Esophagus muscularis mucosa (tissue), 4 donors: ENCODE measurements at regions not wholly inside any gene's neighbourhood (a gene's known extent, or its start where the extent isn't known, plus 50 kb on each side); places are given as distances from the start of the nearest gene placed in this dataset.

ENCODE experiments used
- DNase-seq: peaks from one replicate; pipeline ENCODE4 v3.0.0-alpha.2; 2017; ENCODE audit errors: extremely low spot score
- H3K27ac ChIP-seq, 4 donors: fragments of 200-600 bp; sonication (generic); replicated peaks in 1 of 4; 1 replicate in 3 of 4; 2 replicates in 1 of 4; pipeline ENCODE4 v1.5.1; 2016 to 2019; ENCODE audit warnings: mild to moderate bottlenecking in 1 of 4
- H3K27me3 ChIP-seq, 4 donors: fragments of 200-600 bp; sonication (generic); one replicate each; pipeline versions ENCODE4 v1.5.1 to v1.6.0; 2016 to 2019
- H3K36me3 ChIP-seq, 4 donors: fragments of 200-600 bp; sonication (generic); one replicate each; pipeline ENCODE4 v1.5.1; 2016 to 2019
- H3K4me1 ChIP-seq, 4 donors: fragments of 200-600 bp; sonication (generic); one replicate each; pipeline ENCODE4 v1.5.1; 2016 to 2019
- H3K4me3 ChIP-seq, 4 donors: fragments of 200-600 bp; sonication (generic); 1 replicate in 2 of 4; 2 replicates in 2 of 4; pipeline ENCODE4 v1.5.1; 2016 to 2019; ENCODE audit warnings: mild to moderate bottlenecking in 4 of 4, moderate library complexity in 1 of 4
- H3K9me3 ChIP-seq, 4 donors: fragments of 200-600 bp; sonication (generic); 1 replicate in 3 of 4; 2 replicates in 1 of 4; pipeline ENCODE4 v1.5.1; 2016 to 2019
- CTCF ChIP-seq, 3 experiments: fragments of 200-600 bp in 2 of 3; fragments of 450-650 bp in 1 of 3; sonication (generic) in 2 of 3; IDR thresholded peaks; one replicate each; pipeline ENCODE4 v1.5.1; 2017 to 2019; ENCODE audit warnings: antibody characterized with exemption in 3 of 3, mild to moderate bottlenecking in 2 of 3, moderate library complexity in 1 of 3
- EP300 ChIP-seq: sonication (generic); formaldehyde crosslinking; IDR thresholded peaks from one replicate; pipeline ENCODE4 v1.6.1; 2017; ENCODE audit warnings: antibody characterized with exemption
- POLR2A ChIP-seq: fragments of 450-650 bp; IDR thresholded peaks from one replicate; pipeline ENCODE4 v1.6.1; 2017; ENCODE audit warnings: antibody characterized with exemption, moderate library complexity, mild to moderate bottlenecking, low read depth
- POLR2AphosphoS5 ChIP-seq, 2 donors: sonication (generic); formaldehyde crosslinking; IDR thresholded peaks; one replicate each; pipeline ENCODE4 v1.6.1; 2017; ENCODE audit warnings: antibody characterized with exemption in 2 of 2
- WGBS: methylation state at CpG from one replicate; pipeline ENCODE4 v1.1.5; 2018; 5-methylcytosine and 5-hydroxymethylcytosine counted together
- intact Hi-C: fragments of 100-400 bp; cut with DNase I; formaldehyde crosslinking; loops from one replicate; pipeline ENCODE4 v1.15.1; 2023

GRCh38 chr3:110588906-110589305 lies 482.7 kb upstream of the NECTIN3 start:
- H3K36me3 ChIP-seq: no peaks in the 10 kb centered on the region
- 69% methylated on average over 3 of the region's 3 CpGs for WGBS
- intact Hi-C loops: no loop called here

DNA sequence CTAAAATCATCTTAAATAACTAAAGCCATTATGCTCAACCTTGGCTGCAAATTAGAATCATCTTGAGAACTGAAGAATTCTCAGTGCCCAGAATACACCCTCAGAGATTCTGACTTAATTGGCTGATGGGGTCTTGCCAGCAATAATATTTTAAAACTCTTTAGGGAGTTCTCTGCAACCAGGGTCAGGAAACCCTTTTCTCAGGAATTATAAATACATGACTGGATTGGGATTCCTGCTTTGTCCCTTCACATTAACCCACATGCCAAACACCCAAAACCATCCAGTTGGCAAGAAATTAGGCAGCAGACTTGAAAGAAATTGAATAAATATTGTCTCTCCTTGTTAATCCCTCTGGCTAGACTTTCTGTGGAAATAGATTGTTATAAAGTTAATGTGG lies 482.3 kb upstream of the NECTIN3 start:
- Histone ChIP-seq H3K4me3 (no peak overlapping the region), H3K27ac (no peak overlapping the region), H3K9me3 (peaks cover 0 to 2% (median under 1%) of the 10 kb centered on the region in 4 donors), H3K27me3 (no peaks in the 10 kb centered on the region), H3K36me3 (no peaks in the 10 kb centered on the region), H3K4me1 (peaks cover 0 to 8% (median 0%) of the 10 kb centered on the region in 4 donors)
- TF ChIP-seq CTCF (IDR thresholded peaks at IDR 0.05) (no peak), POLR2AphosphoS5 (IDR thresholded peaks at IDR 0.05) (no peak), POLR2A (no peak), EP300 (no peak)
- no peak for DNase-seq
- intact Hi-C loops: no loop called here

More at GRCh38 chr3:110588906-110589305, 482.7 kb upstream of the NECTIN3 start:
- DNase-seq: no peak
- TF ChIP-seq POLR2AphosphoS5 (IDR thresholded peaks at IDR 0.05) (no peak), CTCF (IDR thresholded peaks at IDR 0.05) (no peak), EP300 (no peak), POLR2A (no peak)
- Histone ChIP-seq H3K27ac (no peak overlapping the region), H3K4me1 (peaks cover 0 to 8% (median 0%) of the 10 kb centered on the region in 4 donors), H3K9me3 (no peaks in the 10 kb centered on the region), H3K27me3 (no peaks in the 10 kb centered on the region), H3K4me3 (no peak overlapping the region)

- H3K27ac ChIP-seq: no peak overlapping the region
- H3K36me3 ChIP-seq: no peaks in the 10 kb centered on the region
- peaks cover 0 to 8% (median 0%) of the 10 kb centered on the region in 4 donors for H3K4me1 ChIP-seq
- H3K9me3 ChIP-seq: peaks cover 0 to 11% (median 8%) of the 10 kb centered on the region in 4 donors
- no peak overlapping the region for H3K4me3 ChIP-seq
- no peak for TF ChIP-seq POLR2AphosphoS5 (IDR thresholded peaks at IDR 0.05)
- no peak for TF ChIP-seq POLR2A
- TF ChIP-seq EP300: no peak
- TF ChIP-seq CTCF (IDR thresholded peaks at IDR 0.05): no peak
- DNase-seq: no peak
- intact Hi-C loops: no loop called here
- H3K27me3 ChIP-seq: no peaks in the 10 kb centered on the region
Observed at GRCh38 chr3:110593749-110594148, 477.9 kb upstream of the NECTIN3 start.

DNA sequence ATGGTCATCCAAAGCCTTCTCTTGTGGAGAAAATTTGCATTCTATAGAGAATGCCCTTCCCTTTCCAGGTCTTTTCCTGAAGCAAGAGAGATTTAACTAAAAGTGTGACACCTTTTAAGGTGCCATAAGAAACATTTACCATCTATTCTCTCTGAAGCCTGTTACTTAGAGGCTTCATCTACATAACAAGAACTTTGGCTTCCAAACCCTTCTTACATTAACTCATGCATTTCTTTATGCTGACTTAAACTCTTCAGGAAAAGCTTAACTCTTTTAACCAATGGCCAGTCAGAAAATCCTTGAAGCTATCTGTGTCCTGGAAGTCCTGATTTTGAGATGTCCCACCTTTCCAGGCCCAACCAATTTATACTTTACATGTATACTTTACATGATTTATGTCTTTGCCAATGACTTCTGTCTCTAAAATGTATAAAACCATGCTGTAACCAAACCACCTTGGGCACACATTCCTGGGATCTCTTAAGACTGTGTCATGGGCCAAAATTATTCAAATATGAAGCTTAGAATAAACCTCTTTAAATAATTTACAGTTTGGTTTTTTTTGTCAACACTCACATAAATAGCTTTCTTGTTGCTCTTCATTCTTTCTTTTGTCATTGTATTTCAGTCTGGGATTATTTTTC lies 472.6 kb upstream of the NECTIN3 start:
- no peaks in the 10 kb centered on the region for H3K36me3 ChIP-seq
- H3K4me1 ChIP-seq: no peaks in the 10 kb centered on the region
- no peak overlapping the region for H3K4me3 ChIP-seq
- intact Hi-C loops: no loop called here
- DNase-seq: no peak
- peaks cover 0 to 11% (median 8%) of the 10 kb centered on the region in 4 donors for H3K9me3 ChIP-seq
- TF ChIP-seq POLR2A: no peak
- no peak for TF ChIP-seq POLR2AphosphoS5 (IDR thresholded peaks at IDR 0.05)
- TF ChIP-seq EP300: no peak
- TF ChIP-seq CTCF (IDR thresholded peaks at IDR 0.05): no peak
- H3K27ac ChIP-seq: no peak overlapping the region
- no peaks in the 10 kb centered on the region for H3K27me3 ChIP-seq

GRCh38 chr3:110608566-110608965 lies 463.1 kb upstream of the NECTIN3 start:
- TF ChIP-seq EP300 (no peak), POLR2A (no peak), CTCF (IDR thresholded peaks at IDR 0.05) (no peak), POLR2AphosphoS5 (IDR thresholded peaks at IDR 0.05) (no peak)
- intact Hi-C loops: no loop called here

More at GRCh38 chr3:110608566-110608965, 463.1 kb upstream of the NECTIN3 start:
- H3K27me3 ChIP-seq: no peaks in the 10 kb centered on the region
- no peaks in the 10 kb centered on the region for H3K36me3 ChIP-seq
- no peak overlapping the region for H3K4me3 ChIP-seq
- no peak for DNase-seq
- no peaks in the 10 kb centered on the region for H3K4me1 ChIP-seq
- H3K27ac ChIP-seq: no peak overlapping the region
- no peaks in the 10 kb centered on the region for H3K9me3 ChIP-seq
